OCI-LY1 (cell line): ENCODE measurements at regions not wholly inside any gene's neighbourhood (a gene's known extent, or its start where the extent isn't known, plus 50 kb on each side); places are given as distances from the start of the nearest gene placed in this dataset.

Experiments used
- H2AFZ ChIP-seq: fragments of 200-600 bp; sonication (generic), shearing (Covaris generic); 2 replicates; pipeline ENCODE4 v1.6.0; 2014; ENCODE audit warnings: antibody characterized with exemption, mild to moderate bottlenecking, low read length
- H3F3A ChIP-seq: fragments of 200-600 bp; sonication (generic), shearing (Covaris generic); 2 replicates; pipeline ENCODE4 v1.6.0; 2014; ENCODE audit warnings: mild to moderate bottlenecking, antibody characterized with exemption, low read length, moderate library complexity; ENCODE audit not compliant: insufficient read depth
- H3K27ac ChIP-seq: fragments of 200-600 bp; sonication (generic); 2 replicates; pipeline ENCODE4 v1.5.1; 2014; ENCODE audit warnings: low read length, mixed run types, mild to moderate bottlenecking, low read depth; ENCODE audit not compliant: poor library complexity, severe bottlenecking
- H3K27me3 ChIP-seq: fragments of 200-600 bp; sonication (generic); 2 replicates; pipeline ENCODE4 v1.6.0; 2014; ENCODE audit warnings: antibody characterized with exemption, mild to moderate bottlenecking, low read length, moderate library complexity; ENCODE audit not compliant: insufficient read depth
- H3K36me3 ChIP-seq: fragments of 200-600 bp; sonication (generic); 2 replicates; pipeline ENCODE4 v1.6.1; 2014; ENCODE audit warnings: mild to moderate bottlenecking, antibody characterized with exemption, low read length, moderate library complexity, mixed read lengths; ENCODE audit not compliant: insufficient read depth
- H3K4me1 ChIP-seq: fragments of 200-600 bp; sonication (generic); 2 replicates; pipeline ENCODE4 v1.5.1; 2014; ENCODE audit warnings: mild to moderate bottlenecking, low read length, moderate library complexity; ENCODE audit not compliant: insufficient read depth, severe bottlenecking
- H3K4me2 ChIP-seq: fragments of 200-600 bp; sonication (generic), shearing (Covaris generic); 2 replicates; pipeline ENCODE4 v1.6.1; 2014; ENCODE audit warnings: low read length
- H3K4me3 ChIP-seq: fragments of 200-600 bp; sonication (generic); 2 replicates; pipeline ENCODE4 v1.5.1; 2014; ENCODE audit warnings: low read length, low read depth, mild to moderate bottlenecking, mixed read lengths; ENCODE audit not compliant: poor library complexity, severe bottlenecking
- H3K79me2 ChIP-seq: fragments of 200-600 bp; shearing (Covaris generic); 2 replicates; pipeline ENCODE4 v1.6.1; 2016; ENCODE audit warnings: mixed run types, low read length, mixed read lengths; ENCODE audit not compliant: insufficient read depth
- H3K9ac ChIP-seq: fragments of 200-600 bp; sonication (generic), shearing (Covaris generic); 2 replicates; pipeline ENCODE4 v1.6.1; 2014; ENCODE audit warnings: mild to moderate bottlenecking, low read length, mixed read lengths
- H3K9me2 ChIP-seq: fragments of 200-600 bp; sonication (generic), shearing (Covaris generic); 2 replicates; pipeline ENCODE4 v1.6.1; 2014; ENCODE audit warnings: low read depth, mild to moderate bottlenecking, low read length, mixed read lengths
- H3K9me3 ChIP-seq: fragments of 200-600 bp; shearing (Covaris generic); 2 replicates; pipeline ENCODE4 v1.6.1; 2014; ENCODE audit warnings: low read length, mixed read lengths
- H4K20me1 ChIP-seq: fragments of 200-600 bp; sonication (generic), shearing (Covaris generic); 2 replicates; pipeline ENCODE4 v1.6.0; 2016; ENCODE audit warnings: mild to moderate bottlenecking, low read length; ENCODE audit not compliant: insufficient read depth
- CTCF ChIP-seq: fragments of 200-600 bp; sonication (generic), shearing (Covaris generic); IDR thresholded peaks from 2 replicates; pipeline ENCODE4 v1.5.1; 2017; ENCODE audit warnings: mild to moderate bottlenecking, antibody characterized with exemption, low read length, moderate library complexity, mixed read lengths
- EZH2 ChIP-seq: fragments of 200-600 bp; sonication (generic), shearing (Covaris generic); IDR thresholded peaks from 2 replicates; pipeline ENCODE4 v1.8.0; 2017; ENCODE audit warnings: borderline replicate concordance, mixed run types, mild to moderate bottlenecking, antibody characterized with exemption, low read length, moderate library complexity, mixed read lengths

- Histone ChIP-seq H3K4me2 (no peak overlapping the region), H3K36me3 (no peaks in the 10 kb centered on the region)
Measured at GRCh38 chr2:36058076-36058475, 297.5 kb upstream of the CRIM1 start.

GRCh38 chr2:36052819-36053218 is 302.8 kb upstream of the CRIM1 start:
- no peaks in the 10 kb centered on the region for H3K9me2 ChIP-seq
- no peak overlapping the region for H3K4me2 ChIP-seq
- H3K9me3 ChIP-seq: no peaks in the 10 kb centered on the region
- H3K4me3 ChIP-seq: no peak overlapping the region
- TF ChIP-seq CTCF: no peak
- no peak for TF ChIP-seq EZH2
- H2AFZ ChIP-seq: no peak overlapping the region
- no peaks in the 10 kb centered on the region for H3K79me2 ChIP-seq
- H3K27me3 ChIP-seq: no peaks in the 10 kb centered on the region
- H3K27ac ChIP-seq: no peak overlapping the region
- no peaks in the 10 kb centered on the region for H4K20me1 ChIP-seq
- H3K9ac ChIP-seq: no peak overlapping the region
- H3K4me1 ChIP-seq: no peaks in the 10 kb centered on the region
- no peaks in the 10 kb centered on the region for H3K36me3 ChIP-seq
- H3F3A ChIP-seq: no peaks in the 10 kb centered on the region

More at GRCh38 chr2:36058076-36058475, 297.5 kb upstream of the CRIM1 start:
- Histone ChIP-seq H3K79me2 (no peaks in the 10 kb centered on the region), H3K9me3 (no peaks in the 10 kb centered on the region), H3K27me3 (no peaks in the 10 kb centered on the region), H3K9ac (no peak overlapping the region), H2AFZ (no peak overlapping the region), H3K9me2 (no peaks in the 10 kb centered on the region), H3K4me3 (no peak overlapping the region), H3F3A (no peaks in the 10 kb centered on the region), H4K20me1 (no peaks in the 10 kb centered on the region), H3K27ac (no peak overlapping the region), H3K4me1 (no peaks in the 10 kb centered on the region)
- TF ChIP-seq CTCF: no peak
- no peak for TF ChIP-seq EZH2

- Histone ChIP-seq H3K36me3 (no peaks in the 10 kb centered on the region), H3K9me2 (no peaks in the 10 kb centered on the region), H3F3A (no peaks in the 10 kb centered on the region), H3K27ac (no peak overlapping the region), H3K4me2 (no peak overlapping the region), H3K27me3 (no peaks in the 10 kb centered on the region), H3K9ac (no peak overlapping the region), H3K4me3 (no peak overlapping the region), H4K20me1 (no peaks in the 10 kb centered on the region), H2AFZ (no peak overlapping the region), H3K79me2 (no peaks in the 10 kb centered on the region), H3K9me3 (no peaks in the 10 kb centered on the region), H3K4me1 (no peaks in the 10 kb centered on the region)
- TF ChIP-seq CTCF (no peak), EZH2 (no peak)
Measured at GRCh38 chr2:36044411-36044810, 311.2 kb upstream of the CRIM1 start.
